ENCODE measurements at regions not wholly inside any gene's neighbourhood (a gene's known extent, or its start where the extent isn't known, plus 50 kb on each side); places are given as distances from the start of the nearest gene placed in this dataset.

DNA sequence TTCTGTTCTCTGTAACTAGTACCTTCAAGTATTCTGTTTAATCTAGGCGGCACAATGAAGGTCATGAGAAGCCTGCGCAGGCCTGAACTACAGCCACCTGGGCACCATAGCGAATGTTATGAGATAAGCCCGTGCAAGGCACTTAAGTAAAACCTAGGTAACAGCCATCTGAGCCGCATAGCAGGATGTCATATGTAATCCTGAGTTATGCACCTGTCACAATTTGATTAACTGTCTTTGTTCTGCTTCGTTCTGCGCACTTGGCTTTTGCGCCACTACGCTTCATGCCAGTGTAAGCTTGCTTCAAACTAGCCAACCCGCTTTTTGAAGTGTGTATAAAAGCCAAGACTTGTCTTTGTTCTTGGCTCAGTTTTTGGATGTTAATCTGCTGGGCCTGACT lies 449.8 kb downstream of the KCNJ18 start:
- Histone ChIP-seq H2AFZ (ENCODE audit: insufficient read depth, low read depth, low read length, poor library complexity, severe bottlenecking) (no peak overlapping the region), H3K36me3 (replicated peaks in 1 of 2; ENCODE audit: control insufficient read depth in 1 of 2, insufficient read depth in 2 of 2, low read length in 2 of 2) (no peaks in the 10 kb centered on the region), H3K27ac (ENCODE audit: low read depth in 1 of 2, low read length in 2 of 2) (no peak overlapping the region), H3K9me3 (replicated peaks in 1 of 2; ENCODE audit: control insufficient read depth in 1 of 2, insufficient read depth in 1 of 2, low read length in 2 of 2) (peaks cover 11 to 39% of the 10 kb centered on the region in 2 donors), H3K4me1 (ENCODE audit: control insufficient read depth in 1 of 2, insufficient read depth in 2 of 2, low read length in 2 of 2) (no peaks in the 10 kb centered on the region), H3K27me3 (ENCODE audit: control insufficient read depth in 2 of 2, insufficient read depth in 2 of 2, low read length in 2 of 2) (no peaks in the 10 kb centered on the region), H3K4me2 (replicated peaks; ENCODE audit: extremely low read depth, low read length, poor library complexity, severe bottlenecking) (no peak overlapping the region), H4K20me1 (ENCODE audit: insufficient read depth, low read length) (no peaks in the 10 kb centered on the region), H3K4me3 (replicated peaks in 1 of 3; ENCODE audit: low read depth in 2 of 3, low read length in 3 of 3) (no peak overlapping the region), H3K79me2 (ENCODE audit: insufficient read depth, low read length) (no peaks in the 10 kb centered on the region), H3K9ac (ENCODE audit: insufficient read depth, low read length, poor library complexity, severe bottlenecking) (no peak overlapping the region)
- no peak for DNase-seq
- Mint-ChIP-seq H3K9me3 (peaks cover 0 to 5% (median 0%) of the 10 kb centered on the region in 7 donors), H3K27ac (no peak overlapping the region), H3K36me3 (no peaks in the 10 kb centered on the region), H3K4me3 (no peak overlapping the region), H3K27me3 (ENCODE audit: low read depth in 3 of 3) (no peaks in the 10 kb centered on the region), H3K4me1 (no peaks in the 10 kb centered on the region)
- intact Hi-C loops (cut with micrococcal nuclease): no loop called here
- TF ChIP-seq, protein P1, sequence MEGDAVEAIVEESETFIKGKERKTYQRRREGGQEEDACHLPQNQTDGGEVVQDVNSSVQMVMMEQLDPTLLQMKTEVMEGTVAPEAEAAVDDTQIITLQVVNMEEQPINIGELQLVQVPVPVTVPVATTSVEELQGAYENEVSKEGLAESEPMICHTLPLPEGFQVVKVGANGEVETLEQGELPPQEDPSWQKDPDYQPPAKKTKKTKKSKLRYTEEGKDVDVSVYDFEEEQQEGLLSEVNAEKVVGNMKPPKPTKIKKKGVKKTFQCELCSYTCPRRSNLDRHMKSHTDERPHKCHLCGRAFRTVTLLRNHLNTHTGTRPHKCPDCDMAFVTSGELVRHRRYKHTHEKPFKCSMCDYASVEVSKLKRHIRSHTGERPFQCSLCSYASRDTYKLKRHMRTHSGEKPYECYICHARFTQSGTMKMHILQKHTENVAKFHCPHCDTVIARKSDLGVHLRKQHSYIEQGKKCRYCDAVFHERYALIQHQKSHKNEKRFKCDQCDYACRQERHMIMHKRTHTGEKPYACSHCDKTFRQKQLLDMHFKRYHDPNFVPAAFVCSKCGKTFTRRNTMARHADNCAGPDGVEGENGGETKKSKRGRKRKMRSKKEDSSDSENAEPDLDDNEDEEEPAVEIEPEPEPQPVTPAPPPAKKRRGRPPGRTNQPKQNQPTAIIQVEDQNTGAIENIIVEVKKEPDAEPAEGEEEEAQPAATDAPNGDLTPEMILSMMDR (IDR thresholded peaks at IDR 0.05): no peak
- WGBS (ENCODE audit: insufficient coverage): 81% methylated on average over 10 of the region's 10 CpGs

DNA sequence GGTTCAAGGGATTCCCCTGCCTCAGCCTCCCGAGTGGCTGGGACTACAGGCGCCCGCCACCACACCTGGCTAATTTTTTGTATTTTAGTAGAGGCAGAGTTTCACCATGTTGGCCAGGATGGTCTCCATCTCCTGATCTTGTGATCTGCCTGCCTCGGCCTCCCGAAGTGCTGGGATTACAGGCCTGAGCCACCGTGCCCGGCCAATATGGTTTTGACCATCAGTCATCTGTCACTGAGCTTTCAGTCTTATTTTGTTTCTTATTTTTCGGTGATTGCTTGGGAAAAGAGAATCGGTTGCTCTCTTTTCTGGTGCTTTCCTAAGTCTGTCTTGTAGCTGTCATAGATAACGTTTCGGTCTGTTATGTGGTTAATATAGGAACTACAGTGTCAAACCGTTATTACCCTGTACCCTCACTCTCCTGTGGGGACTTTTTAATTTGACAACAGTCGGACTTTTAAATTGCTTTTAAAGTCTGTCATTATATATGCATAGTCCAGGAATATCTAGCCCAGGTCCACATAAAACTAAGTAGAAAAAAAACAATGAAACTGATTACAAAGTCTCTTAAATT lies 453.4 kb downstream of the KCNJ18 start:
- Mint-ChIP-seq H3K27me3 (ENCODE audit: low read depth in 3 of 3) (no peaks in the 10 kb centered on the region), H3K36me3 (no peaks in the 10 kb centered on the region), H3K4me1 (no peaks in the 10 kb centered on the region), H3K27ac (no peak overlapping the region), H3K4me3 (no peak overlapping the region), H3K9me3 (peaks cover 0 to 6% (median 2%) of the 10 kb centered on the region in 7 donors)
- Histone ChIP-seq H3K9ac (ENCODE audit: insufficient read depth, low read length, poor library complexity, severe bottlenecking) (no peak overlapping the region), H3K9me3 (replicated peaks in 1 of 2; ENCODE audit: control insufficient read depth in 1 of 2, insufficient read depth in 1 of 2, low read length in 2 of 2) (peaks cover 11 to 30% of the 10 kb centered on the region in 2 donors), H2AFZ (ENCODE audit: insufficient read depth, low read depth, low read length, poor library complexity, severe bottlenecking) (no peak overlapping the region), H3K4me3 (replicated peaks in 1 of 3; ENCODE audit: low read depth in 2 of 3, low read length in 3 of 3) (no peak overlapping the region), H3K27ac (ENCODE audit: low read depth in 1 of 2, low read length in 2 of 2) (no peak overlapping the region), H3K36me3 (replicated peaks in 1 of 2; ENCODE audit: control insufficient read depth in 1 of 2, insufficient read depth in 2 of 2, low read length in 2 of 2) (no peaks in the 10 kb centered on the region), H3K4me2 (replicated peaks; ENCODE audit: extremely low read depth, low read length, poor library complexity, severe bottlenecking) (no peak overlapping the region), H4K20me1 (ENCODE audit: insufficient read depth, low read length) (no peaks in the 10 kb centered on the region), H3K79me2 (ENCODE audit: insufficient read depth, low read length) (no peaks in the 10 kb centered on the region), H3K27me3 (ENCODE audit: control insufficient read depth in 2 of 2, insufficient read depth in 2 of 2, low read length in 2 of 2) (no peaks in the 10 kb centered on the region), H3K4me1 (ENCODE audit: control insufficient read depth in 1 of 2, insufficient read depth in 2 of 2, low read length in 2 of 2) (no peaks in the 10 kb centered on the region)
- DNase-seq: no peak
- 80% methylated on average over 10 of the region's 13 CpGs for WGBS (ENCODE audit: insufficient coverage)
- intact Hi-C loops (cut with micrococcal nuclease): no loop called here
- TF ChIP-seq, protein P1 (IDR thresholded peaks at IDR 0.05): no peak

All from CD14-positive monocyte (primary cell).